Frontal cortex (tissue), 3 donors: ENCODE measurements at regions not wholly inside any gene's neighbourhood (a gene's known extent, or its start where the extent isn't known, plus 50 kb on each side); places are given as distances from the start of the nearest gene placed in this dataset.
"Not testable (repeated sequence)": the region's sequence is repeated elsewhere in the genome, so short reads cannot be mapped to it uniquely, and the experiment has no call there.

Experiments used
- DNase-seq, 2 donors: peaks; one replicate each; pipeline ENCODE4 v3.0.0; 2012; ENCODE audit warnings: low spot score in 2 of 2
- FAIRE-seq: peaks from 2 replicates; lab custom pipeline; 2012; peaks lifted over from hg19 to GRCh38; lab: Jason Lieb, UNC
- donor health status: control.
- donor health status: control.
- donor health status: control.

DNA sequence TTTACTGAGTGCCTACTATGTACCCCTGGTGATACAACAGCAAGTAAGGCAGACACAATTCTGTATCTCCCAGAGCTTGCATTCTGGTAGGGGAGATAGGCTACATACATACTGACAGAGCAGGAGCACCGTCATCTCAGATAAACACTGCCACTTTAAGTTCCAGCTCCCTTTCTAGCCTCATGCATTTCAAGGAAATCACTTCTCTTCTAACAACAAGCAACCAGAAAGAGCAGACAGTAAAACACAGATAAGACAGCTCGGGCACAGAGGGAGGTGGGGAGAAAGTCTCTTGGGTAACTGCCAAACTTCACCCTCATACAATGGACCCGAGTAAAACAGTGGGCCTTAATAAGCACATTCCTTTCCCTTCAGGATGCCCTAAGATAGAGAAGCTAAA, 169.6 kb downstream of the UTP18 start:
- not testable (repeated sequence) for DNase-seq, FAIRE-seq

- FAIRE-seq, result no peak
These were observed 170.2 kb downstream of the UTP18 start for GRCh38 chr17:51430591-51430990.

DNA sequence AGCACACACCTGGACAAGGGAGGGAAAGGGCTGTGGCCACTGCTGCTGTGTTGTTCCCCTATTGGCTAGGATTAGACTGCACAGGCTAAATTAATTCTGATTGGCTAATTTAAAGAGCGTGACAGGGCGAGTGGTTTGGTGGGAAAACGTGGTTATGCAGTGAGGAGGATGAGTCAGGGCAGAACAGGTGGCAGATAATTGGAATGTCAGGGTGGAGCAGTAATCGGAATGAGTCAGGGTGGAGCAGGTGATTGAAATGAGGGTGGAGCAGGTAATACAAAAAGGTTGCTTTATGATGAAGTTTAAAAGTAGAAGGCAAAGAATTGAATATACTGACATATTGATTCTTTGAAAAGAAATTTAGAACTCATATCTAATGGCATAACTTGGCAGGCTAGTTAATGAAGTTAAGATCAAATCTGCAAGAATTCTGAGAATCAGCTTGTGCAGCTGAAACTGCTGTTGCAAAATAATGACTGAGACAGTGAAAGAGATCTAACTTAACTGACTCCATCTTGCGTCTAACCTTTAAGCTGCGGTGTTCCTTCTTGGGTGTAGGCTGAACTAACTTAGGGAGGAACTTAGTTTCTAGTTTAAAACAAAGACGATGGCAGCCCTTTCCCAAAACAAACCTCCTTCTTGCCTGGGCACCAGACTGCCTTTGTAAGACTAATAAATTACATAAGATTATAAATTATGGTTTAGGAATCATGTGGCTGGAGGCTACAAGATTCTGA, 174.3 kb downstream of the UTP18 start:
- FAIRE-seq, result no peak
- no peak for DNase-seq

More at GRCh38 chr17:51430591-51430990, 170.2 kb downstream of the UTP18 start:
- DNase-seq, result no peak

- FAIRE-seq (no peak), DNase-seq (no peak)
These were observed 174.8 kb downstream of the UTP18 start for GRCh38 chr17:51435171-51435552.

DNA sequence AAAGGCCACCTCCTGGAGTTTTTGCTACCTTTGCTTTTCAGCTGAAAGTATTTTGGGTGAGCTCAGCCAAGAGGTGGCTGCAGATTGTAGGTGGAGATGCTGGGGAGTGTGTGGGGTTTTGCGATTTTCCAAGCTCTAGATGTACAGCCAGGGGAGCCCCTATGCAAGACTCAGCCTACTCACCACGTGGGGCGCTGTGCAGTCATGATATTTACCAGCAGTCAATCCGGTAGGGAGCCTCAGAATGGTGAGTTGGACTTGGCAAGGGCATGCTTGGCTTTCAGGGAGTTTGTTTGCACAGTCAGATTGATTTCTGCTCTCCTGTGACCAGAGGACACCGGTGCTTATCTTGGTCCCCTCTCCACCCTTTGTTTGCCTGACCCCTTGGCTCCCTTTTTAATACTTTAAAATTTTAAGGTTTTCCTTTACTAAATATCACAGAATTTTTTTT, 175.3 kb downstream of the UTP18 start:
- no peak for FAIRE-seq
- DNase-seq, result peak in 1 of 2 donors; percentile 16

DNA sequence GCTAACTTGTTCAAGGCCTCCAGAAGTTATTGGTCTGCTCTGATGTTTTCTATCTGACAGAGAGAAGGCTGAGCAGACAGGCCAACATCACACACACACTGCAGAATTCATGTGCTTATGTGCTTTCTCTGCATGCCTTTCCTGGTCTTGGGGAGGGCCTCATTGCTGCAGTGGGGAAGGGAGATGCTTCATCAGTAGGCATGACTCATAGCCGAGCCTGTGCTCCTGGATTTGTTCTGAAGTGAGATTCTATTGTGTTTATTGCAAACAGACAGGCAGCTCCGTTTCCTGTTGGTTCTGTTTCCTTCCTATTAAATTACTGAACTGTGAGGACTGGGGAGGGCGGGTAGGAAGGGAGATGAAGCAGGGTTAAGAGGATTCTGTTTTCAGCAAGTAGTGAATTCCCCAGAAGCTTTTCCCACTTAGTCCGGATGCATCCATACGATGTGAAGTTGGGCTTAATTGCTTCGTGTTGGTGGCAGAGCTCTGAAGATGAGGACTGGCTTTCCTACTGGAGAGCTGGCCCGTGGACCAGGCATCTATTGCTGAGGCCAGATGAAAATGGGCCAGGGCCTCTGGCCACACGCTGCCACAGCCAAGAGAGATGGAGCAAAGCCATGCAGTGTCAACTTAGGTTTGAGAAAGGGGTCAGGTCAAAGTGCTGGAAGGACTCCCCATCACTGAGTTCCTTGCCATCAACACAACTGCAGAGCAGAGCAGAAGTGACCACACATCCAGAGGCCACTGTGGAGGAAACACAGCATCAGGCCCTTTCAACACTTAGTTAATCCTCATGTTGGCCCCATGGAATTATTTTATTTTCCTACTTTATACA, 179.3 kb downstream of the UTP18 start:
- peak in 1 of 2 donors; percentile 52 for DNase-seq
- FAIRE-seq, result no peak

DNA sequence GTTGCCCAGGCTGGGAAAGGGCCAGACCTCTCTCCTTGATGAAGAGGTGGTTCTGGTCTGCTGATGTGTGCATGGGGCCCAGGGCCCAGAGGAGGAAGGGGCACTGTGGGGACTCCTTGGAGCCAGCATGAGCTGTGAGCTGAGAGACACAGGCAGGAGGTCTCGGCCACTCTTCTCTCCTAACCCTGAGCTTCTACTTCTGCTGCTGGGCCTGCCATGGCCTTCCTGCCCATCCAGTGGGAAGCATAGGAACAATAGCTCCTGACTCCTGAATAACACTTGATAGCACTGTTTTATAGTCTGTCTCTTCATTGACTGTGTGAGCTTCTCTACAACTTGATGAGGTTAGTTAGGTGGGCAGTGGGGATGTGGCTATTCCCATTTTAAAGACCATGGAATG, 181.1 kb downstream of the UTP18 start:
- DNase-seq, result no peak
- FAIRE-seq, result no peak

GRCh38 chr17:51442088-51442865, 181.9 kb downstream of the UTP18 start:
- no peak for DNase-seq
- FAIRE-seq, result no peak

DNA sequence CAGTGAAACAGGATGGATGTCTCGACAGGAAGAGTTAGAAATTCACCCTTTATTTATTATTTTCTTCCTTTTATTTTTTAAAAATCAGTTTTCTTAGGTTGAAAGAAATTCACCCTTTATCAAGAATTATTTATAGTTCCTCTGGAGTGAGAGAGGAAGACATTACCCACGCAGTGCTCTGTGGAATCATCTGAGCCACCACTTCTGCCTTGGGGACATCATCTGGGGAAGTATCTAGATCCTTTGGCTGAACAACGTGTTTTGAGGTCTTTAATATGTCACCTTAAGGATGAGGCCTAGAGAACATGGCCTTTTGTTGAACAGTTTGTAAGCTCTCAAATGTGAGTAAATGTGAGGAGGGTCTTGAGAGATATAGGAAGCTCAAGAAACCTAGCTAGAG, 183.3 kb downstream of the UTP18 start:
- no peak for FAIRE-seq
- no peak for DNase-seq

- FAIRE-seq (no peak), DNase-seq (no peak)
These were observed 185.6 kb downstream of the UTP18 start for GRCh38 chr17:51445946-51446345.

GRCh38 chr17:51454456-51454978, 194.2 kb downstream of the UTP18 start:
- no peak for FAIRE-seq
- DNase-seq, result no peak

DNA sequence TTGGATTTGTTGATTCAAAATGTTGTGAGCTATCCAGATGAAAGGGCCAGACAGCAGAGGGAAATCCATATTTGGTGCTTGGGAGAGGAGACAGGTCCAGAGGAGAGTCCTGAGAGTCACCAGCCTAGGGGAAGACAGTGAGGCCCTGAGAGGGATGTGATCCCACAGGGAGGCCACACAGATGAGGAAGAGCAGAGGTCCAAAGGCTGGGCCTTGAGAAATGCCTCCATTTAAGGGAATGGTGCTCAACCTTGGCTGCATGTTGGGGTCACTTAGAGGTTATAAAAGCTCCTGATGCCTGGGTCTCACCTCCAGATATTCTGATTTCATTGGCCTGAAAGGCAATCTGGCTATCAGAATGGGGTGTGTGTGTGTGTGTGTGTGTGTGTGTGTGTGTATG, 194.9 kb downstream of the UTP18 start:
- FAIRE-seq, result no peak

DNA sequence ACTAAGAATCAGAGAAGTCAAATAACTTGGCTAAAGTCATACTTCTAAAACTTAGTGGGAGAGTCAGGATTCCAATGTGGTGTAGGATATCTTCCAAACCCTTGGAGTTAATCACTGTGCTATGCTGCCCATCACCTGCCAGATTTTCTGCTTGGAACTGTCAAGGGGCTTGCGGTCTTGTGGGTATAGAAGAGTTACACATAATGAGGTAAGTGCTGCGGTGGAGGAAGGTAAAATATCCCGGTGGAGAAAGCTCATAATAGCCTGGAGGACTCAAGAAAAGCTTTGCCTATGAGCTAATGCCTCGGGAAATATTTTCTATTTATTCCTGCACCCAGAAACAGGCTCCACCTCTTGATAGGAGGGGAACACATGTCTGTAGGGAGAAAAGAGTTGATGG, 195.6 kb downstream of the UTP18 start:
- DNase-seq, result no peak
- FAIRE-seq, result no peak

More for the DNA sequence above, 194.9 kb downstream of the UTP18 start:
- DNase-seq, result no peak

GRCh38 chr17:51456942-51457341, 196.6 kb downstream of the UTP18 start:
- FAIRE-seq (no peak), DNase-seq (no peak)

DNA sequence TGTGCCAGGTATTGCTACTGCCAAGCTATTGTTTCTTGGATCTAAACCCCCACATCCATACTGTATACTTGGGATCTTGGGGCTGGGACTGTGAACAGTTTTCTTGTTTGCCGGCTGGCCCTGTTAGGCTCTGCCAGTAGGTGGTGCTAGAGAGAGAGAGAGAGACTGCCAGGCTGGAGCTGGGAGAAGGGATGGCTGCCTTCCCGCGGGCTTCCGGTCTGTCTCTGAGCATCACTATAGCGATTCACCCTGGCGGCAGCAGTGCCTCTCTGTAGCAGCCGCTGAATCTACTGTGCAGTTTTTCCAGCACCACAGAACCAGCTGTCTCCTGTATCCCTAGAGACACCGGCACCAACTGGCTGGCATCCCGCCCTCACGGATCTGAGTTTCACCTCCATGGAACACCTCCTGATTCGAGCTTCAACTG, 201.2 kb downstream of the UTP18 start:
- FAIRE-seq, result no peak
- no peak for DNase-seq

DNA sequence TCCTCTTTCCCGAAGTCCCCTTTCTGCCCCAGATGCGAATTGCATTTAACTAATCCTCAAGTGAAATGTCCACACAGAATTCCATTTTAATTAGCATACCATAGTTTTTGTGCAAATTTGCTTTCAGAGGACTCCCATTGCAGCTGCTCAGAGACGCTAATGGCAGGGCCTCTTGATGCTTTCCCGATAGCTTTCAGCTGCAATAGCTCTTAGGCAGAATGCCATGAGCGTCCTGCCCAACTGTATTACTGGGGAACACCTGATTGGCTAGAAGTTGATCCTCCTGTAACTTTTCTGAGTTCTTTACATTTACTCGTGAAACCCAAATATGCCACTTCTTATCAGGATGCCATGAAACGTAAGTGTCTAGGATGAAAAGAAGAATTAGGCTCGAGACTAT, 203.0 kb downstream of the UTP18 start:
- DNase-seq (no peak), FAIRE-seq (no peak)

DNA sequence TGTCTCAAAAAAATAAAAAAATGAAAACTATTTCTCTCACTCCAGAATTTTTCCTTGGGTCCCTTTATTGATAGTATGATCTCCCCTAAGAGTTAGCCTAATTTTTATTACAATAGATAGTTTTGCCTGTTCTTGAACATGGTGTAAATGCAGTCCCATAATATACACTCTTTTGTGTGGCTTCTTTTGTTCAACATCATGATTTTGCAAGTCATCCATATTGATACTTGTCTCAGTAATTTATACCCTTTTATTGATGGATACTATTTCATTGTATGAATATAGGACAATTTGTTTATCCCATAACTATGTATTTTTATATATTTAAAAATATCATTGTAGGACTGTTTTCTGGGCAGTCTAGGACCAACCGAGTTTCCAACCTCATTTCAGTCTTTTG, 207.0 kb downstream of the UTP18 start:
- FAIRE-seq (no peak), DNase-seq (no peak)

DNA sequence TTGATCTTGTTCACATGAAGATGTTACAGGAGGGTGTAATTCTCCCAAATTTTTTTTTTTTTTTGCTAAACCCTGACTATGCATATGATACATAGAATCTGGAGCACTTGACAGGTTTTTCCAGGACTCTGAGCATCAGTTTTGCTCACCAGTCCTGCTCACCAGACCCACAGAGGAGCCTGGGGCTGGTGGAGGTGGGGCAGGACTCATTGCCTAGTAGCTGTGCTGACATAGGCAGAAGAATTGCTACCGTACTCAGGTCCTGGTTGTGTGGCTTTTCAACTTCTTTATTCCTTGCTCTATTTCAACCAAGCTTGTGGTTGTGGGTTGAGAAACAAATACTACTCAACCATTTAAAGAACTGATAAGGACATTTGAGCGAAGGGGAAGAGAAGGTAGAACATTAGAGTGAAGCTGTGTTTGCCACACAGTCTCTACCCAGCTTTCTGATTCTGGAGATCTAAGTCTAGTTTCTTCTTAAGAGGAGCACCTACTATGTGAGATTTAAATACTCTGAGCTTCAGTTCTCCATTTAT, 212.4 kb downstream of the UTP18 start:
- FAIRE-seq (no peak), DNase-seq (no peak)

DNA sequence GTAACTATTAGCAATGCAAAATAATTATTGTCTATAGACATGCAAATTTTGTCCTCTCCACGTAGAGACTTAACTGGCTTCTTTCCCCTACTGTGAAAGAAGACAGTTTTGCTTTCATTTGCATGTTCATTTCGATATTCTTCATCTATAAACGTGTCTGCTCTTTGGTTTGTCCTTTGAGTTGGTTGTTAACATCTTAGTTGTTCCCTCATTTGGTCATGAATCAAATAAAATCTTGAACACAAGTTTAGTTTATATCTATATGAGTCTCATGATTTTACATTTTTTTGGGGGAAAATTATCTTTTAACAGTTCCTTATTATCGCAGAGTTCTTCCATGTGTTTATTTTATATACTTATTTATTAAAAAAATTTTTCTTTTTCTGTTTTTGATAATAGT, 214.4 kb downstream of the UTP18 start:
- DNase-seq (no peak), FAIRE-seq (peak; percentile 40)

- no peak for DNase-seq
These were observed 215.4 kb downstream of the UTP18 start for GRCh38 chr17:51475730-51476129.

More at GRCh38 chr17:51475730-51476129, 215.4 kb downstream of the UTP18 start:
- no peak for FAIRE-seq
